IPS-18a (cell line): ENCODE measurements at regions not wholly inside any gene's neighbourhood (a gene's known extent, or its start where the extent isn't known, plus 50 kb on each side); places are given as distances from the start of the nearest gene placed in this dataset.

Experiments
- H3K27ac ChIP-seq: one replicate; pipeline ENCODE4 v1.5.1; 2013; ENCODE audit warnings: low read length
- H3K27me3 ChIP-seq: one replicate; pipeline ENCODE4 v1.6.1; 2013; ENCODE audit warnings: mild to moderate bottlenecking, low read length; ENCODE audit not compliant: control insufficient read depth, insufficient read depth
- H3K36me3 ChIP-seq: one replicate; pipeline ENCODE4 v1.6.1; 2013; ENCODE audit warnings: low read depth, low read length; ENCODE audit not compliant: control insufficient read depth
- H3K4me1 ChIP-seq: one replicate; pipeline ENCODE4 v1.6.1; 2013; ENCODE audit warnings: low read depth, low read length; ENCODE audit not compliant: control insufficient read depth
- H3K4me3 ChIP-seq: one replicate; pipeline ENCODE4 v1.5.1; 2013; ENCODE audit warnings: low read length
- H3K9ac ChIP-seq: one replicate; pipeline ENCODE4 v1.6.1; 2013; ENCODE audit warnings: mild to moderate bottlenecking, low read length, moderate library complexity
- H3K9me3 ChIP-seq: one replicate; pipeline ENCODE4 v1.6.1; 2013; ENCODE audit warnings: low read depth, low read length; ENCODE audit not compliant: control insufficient read depth

GRCh38 chr7:46033592-46033991 lies 112.5 kb upstream of the IGFBP3 start:
- H3K9ac ChIP-seq, result no peak overlapping the region
- H3K27ac ChIP-seq, result no peak overlapping the region
- no peaks in the 10 kb centered on the region for H3K9me3 ChIP-seq
- no peaks in the 10 kb centered on the region for H3K27me3 ChIP-seq
- no peaks in the 10 kb centered on the region for H3K36me3 ChIP-seq
- H3K4me3 ChIP-seq, result no peak overlapping the region
- H3K4me1 ChIP-seq, result no peaks in the 10 kb centered on the region

- H3K9me3 ChIP-seq, result no peaks in the 10 kb centered on the region
- no peaks in the 10 kb centered on the region for H3K36me3 ChIP-seq
- no peaks in the 10 kb centered on the region for H3K4me1 ChIP-seq
- no peak overlapping the region for H3K9ac ChIP-seq
- no peaks in the 10 kb centered on the region for H3K27me3 ChIP-seq
- no peak overlapping the region for H3K4me3 ChIP-seq
- no peak overlapping the region for H3K27ac ChIP-seq
These were observed 111.9 kb upstream of the IGFBP3 start for GRCh38 chr7:46032942-46033341.

GRCh38 chr7:46032353-46032752 lies 111.3 kb upstream of the IGFBP3 start:
- H3K4me3 ChIP-seq, result no peak overlapping the region
- no peaks in the 10 kb centered on the region for H3K36me3 ChIP-seq
- no peaks in the 10 kb centered on the region for H3K27me3 ChIP-seq
- H3K27ac ChIP-seq, result no peak overlapping the region
- no peak overlapping the region for H3K9ac ChIP-seq
- H3K9me3 ChIP-seq, result no peaks in the 10 kb centered on the region
- H3K4me1 ChIP-seq, result no peaks in the 10 kb centered on the region

- Histone ChIP-seq H3K4me1 (no peaks in the 10 kb centered on the region), H3K27ac (no peak overlapping the region), H3K36me3 (no peaks in the 10 kb centered on the region), H3K27me3 (no peaks in the 10 kb centered on the region), H3K4me3 (no peak overlapping the region), H3K9ac (no peak overlapping the region), H3K9me3 (no peaks in the 10 kb centered on the region)
These were observed 108.1 kb upstream of the IGFBP3 start for GRCh38 chr7:46029111-46029704.

GRCh38 chr7:46028246-46028645 lies 107.2 kb upstream of the IGFBP3 start:
- H3K4me3 ChIP-seq, result no peak overlapping the region
- H3K27ac ChIP-seq, result no peak overlapping the region
- H3K4me1 ChIP-seq, result no peaks in the 10 kb centered on the region
- H3K27me3 ChIP-seq, result no peaks in the 10 kb centered on the region
- H3K9ac ChIP-seq, result no peak overlapping the region
- no peaks in the 10 kb centered on the region for H3K36me3 ChIP-seq
- H3K9me3 ChIP-seq, result no peaks in the 10 kb centered on the region

- Histone ChIP-seq H3K4me1 (no peaks in the 10 kb centered on the region), H3K9me3 (no peaks in the 10 kb centered on the region), H3K27ac (no peak overlapping the region), H3K9ac (no peak overlapping the region), H3K4me3 (no peak overlapping the region), H3K27me3 (no peaks in the 10 kb centered on the region), H3K36me3 (no peaks in the 10 kb centered on the region)
These were observed 105.7 kb upstream of the IGFBP3 start for GRCh38 chr7:46026741-46027140.

- H3K4me1 ChIP-seq, result no peaks in the 10 kb centered on the region
- H3K36me3 ChIP-seq, result no peaks in the 10 kb centered on the region
- no peaks in the 10 kb centered on the region for H3K9me3 ChIP-seq
- no peaks in the 10 kb centered on the region for H3K27me3 ChIP-seq
- no peak overlapping the region for H3K27ac ChIP-seq
- H3K9ac ChIP-seq, result no peak overlapping the region
- no peak overlapping the region for H3K4me3 ChIP-seq
These were observed 103.3 kb upstream of the IGFBP3 start for GRCh38 chr7:46024263-46024916.

GRCh38 chr7:46022397-46022796 lies 101.3 kb upstream of the IGFBP3 start:
- Histone ChIP-seq H3K36me3 (no peaks in the 10 kb centered on the region), H3K9ac (no peak overlapping the region), H3K4me3 (no peak overlapping the region), H3K9me3 (no peaks in the 10 kb centered on the region), H3K4me1 (no peaks in the 10 kb centered on the region), H3K27me3 (no peaks in the 10 kb centered on the region), H3K27ac (no peak overlapping the region)

GRCh38 chr7:46015107-46015868 lies 94.2 kb upstream of the IGFBP3 start:
- no peak overlapping the region for H3K9ac ChIP-seq
- peaks cover 16% of the 10 kb centered on the region for H3K4me1 ChIP-seq
- no peaks in the 10 kb centered on the region for H3K36me3 ChIP-seq
- H3K4me3 ChIP-seq, result peak overlapping the region; percentile 27
- H3K27ac ChIP-seq, result no peak overlapping the region
- no peaks in the 10 kb centered on the region for H3K27me3 ChIP-seq
- no peaks in the 10 kb centered on the region for H3K9me3 ChIP-seq

GRCh38 chr7:46011501-46011900 lies 90.4 kb upstream of the IGFBP3 start:
- Histone ChIP-seq H3K9me3 (no peaks in the 10 kb centered on the region), H3K9ac (no peak overlapping the region)

GRCh38 chr7:46011059-46011458 lies 90.0 kb upstream of the IGFBP3 start:
- Histone ChIP-seq H3K4me1 (peaks cover 16% of the 10 kb centered on the region), H3K27ac (no peak overlapping the region), H3K27me3 (no peaks in the 10 kb centered on the region), H3K4me3 (no peak overlapping the region), H3K36me3 (no peaks in the 10 kb centered on the region), H3K9me3 (no peaks in the 10 kb centered on the region), H3K9ac (no peak overlapping the region)

More at GRCh38 chr7:46011501-46011900, 90.4 kb upstream of the IGFBP3 start:
- Histone ChIP-seq H3K36me3 (no peaks in the 10 kb centered on the region), H3K4me3 (no peak overlapping the region), H3K27me3 (no peaks in the 10 kb centered on the region), H3K27ac (no peak overlapping the region), H3K4me1 (peaks cover 16% of the 10 kb centered on the region)
